ENCODE measurements at regions not wholly inside any gene's neighbourhood (a gene's known extent, or its start where the extent isn't known, plus 50 kb on each side); places are given as distances from the start of the nearest gene placed in this dataset.
"Not testable (repeated sequence)": the region's sequence is repeated elsewhere in the genome, so short reads cannot be mapped to it uniquely, and the experiment has no call there.

- DNase-seq: no peak
Measured at GRCh38 chr1:219020846-219021245, 152.8 kb upstream of the LYPLAL1 start.

GRCh38 chr1:219027146-219027673 lies 146.5 kb upstream of the LYPLAL1 start:
- DNase-seq: no peak

- no peak for DNase-seq
Measured at GRCh38 chr1:219031809-219032208, 141.9 kb upstream of the LYPLAL1 start.

GRCh38 chr1:219038398-219038797 lies 135.3 kb upstream of the LYPLAL1 start:
- no peak for DNase-seq

DNA sequence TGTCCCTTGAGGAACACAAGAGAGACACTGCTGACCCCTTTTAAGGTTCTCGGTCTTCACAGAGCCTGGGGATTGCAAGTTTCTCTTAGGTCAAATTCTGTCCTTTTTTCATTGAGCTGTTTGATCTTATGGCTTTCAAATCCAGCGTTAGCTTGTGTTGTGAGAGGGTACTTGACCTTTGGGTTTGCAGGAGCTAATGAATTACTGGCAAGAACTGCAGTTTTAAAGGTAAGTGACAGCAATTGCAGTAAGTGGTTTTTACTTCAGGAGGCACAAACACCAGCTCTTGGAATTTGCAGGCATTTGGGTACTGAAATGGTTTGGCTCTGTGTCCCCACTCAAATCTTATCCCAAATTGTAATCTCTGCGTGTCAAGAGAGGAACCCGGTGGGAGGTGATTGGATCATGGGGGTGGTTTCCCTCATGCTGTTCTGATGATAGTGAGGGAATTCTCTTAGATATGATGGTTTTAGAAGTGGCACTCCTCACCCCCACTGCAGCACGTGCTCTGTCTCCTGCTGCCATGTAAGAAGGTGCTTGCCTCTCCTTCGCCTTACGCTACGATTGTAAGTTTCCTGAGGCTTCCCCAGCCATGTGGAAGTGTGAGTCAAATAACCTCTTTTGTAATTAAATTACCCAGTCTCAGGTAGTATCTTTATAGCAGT lies 134.5 kb upstream of the LYPLAL1 start:
- DNase-seq: no peak

DNA sequence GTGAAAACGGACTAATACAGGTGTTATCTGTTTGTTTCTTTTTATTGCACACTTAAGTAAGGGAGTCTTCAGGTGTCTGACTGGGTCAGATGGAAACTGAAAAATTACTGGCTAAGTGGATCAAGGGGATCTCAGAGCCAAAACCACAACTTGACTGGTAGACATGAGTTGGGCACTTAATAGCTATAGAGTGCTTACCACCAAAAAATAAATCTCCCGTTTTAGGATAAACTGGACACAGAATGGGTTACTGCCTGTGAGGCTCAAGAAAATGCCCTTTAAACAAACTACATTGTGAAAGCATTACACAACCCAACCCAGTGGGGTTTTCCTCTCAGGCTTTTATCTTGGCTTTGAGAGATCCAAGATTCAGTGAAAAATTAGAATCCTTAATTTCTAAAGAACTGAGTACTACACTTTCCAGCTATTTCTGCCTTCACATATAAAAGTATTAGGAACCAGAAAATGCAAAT lies 134.0 kb upstream of the LYPLAL1 start:
- DNase-seq: no peak

GRCh38 chr1:219040291-219040690 lies 133.4 kb upstream of the LYPLAL1 start:
- no peak for DNase-seq

- no peak for DNase-seq
Measured at GRCh38 chr1:219041141-219041540, 132.5 kb upstream of the LYPLAL1 start.

- DNase-seq: no peak
Measured at GRCh38 chr1:219041818-219042217, 131.9 kb upstream of the LYPLAL1 start.

DNA sequence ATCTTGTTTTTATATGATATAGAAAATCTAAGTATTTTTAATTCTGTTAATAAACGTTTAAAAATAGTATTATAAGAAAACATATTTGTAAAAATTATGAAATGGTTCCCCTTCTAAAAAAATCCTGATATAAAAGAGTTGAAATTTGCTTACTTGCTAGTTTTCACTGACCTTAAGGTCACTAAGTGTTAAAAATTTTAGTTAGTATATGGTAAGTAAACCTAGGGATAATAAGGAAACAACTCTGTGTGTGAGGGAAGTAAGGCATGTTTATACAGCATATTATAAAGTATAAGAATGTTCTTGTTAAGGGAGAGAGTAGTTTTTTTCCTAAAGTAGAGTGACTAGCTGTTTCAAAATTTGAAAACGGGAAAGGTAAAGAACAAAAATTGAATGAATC lies 130.9 kb upstream of the LYPLAL1 start:
- DNase-seq: no peak

DNA sequence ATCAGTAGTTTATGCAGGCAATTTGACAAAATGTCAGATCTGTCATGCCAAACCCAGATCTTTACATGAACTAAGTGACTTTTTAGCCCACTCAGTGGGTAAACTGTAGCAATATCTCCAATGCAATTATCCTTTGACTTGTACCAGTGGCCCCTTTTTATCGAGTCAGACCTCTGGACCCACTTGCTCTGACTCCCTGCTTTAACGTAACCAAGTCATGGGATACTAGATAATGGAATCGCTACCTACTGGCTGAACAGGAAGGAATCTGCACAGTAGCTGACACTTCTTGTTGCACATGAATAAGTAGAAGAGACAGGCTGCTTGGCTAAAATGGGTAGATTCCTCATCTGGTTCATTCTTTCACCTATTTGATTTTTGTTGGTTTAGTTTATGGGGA lies 128.4 kb upstream of the LYPLAL1 start:
- no peak for DNase-seq

DNA sequence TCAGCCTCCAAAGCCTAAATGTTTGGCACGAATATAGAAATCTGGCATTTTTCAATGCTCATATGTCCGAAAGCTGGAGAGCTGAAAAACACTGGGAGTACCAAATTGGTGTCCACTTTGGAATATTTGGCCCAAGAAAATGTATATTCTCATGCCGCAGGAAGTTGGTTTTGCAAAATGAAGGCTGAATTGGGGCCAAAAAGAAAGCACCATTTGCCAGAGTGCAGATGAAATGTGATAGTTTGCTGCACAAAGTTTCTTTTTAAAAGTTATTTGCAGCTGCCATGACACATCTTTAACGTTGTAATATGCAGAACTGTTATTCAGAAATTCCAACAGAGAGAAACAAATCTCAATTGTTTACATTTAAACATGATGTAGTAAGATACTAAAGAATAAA lies 124.2 kb upstream of the LYPLAL1 start:
- DNase-seq: no peak

DNA sequence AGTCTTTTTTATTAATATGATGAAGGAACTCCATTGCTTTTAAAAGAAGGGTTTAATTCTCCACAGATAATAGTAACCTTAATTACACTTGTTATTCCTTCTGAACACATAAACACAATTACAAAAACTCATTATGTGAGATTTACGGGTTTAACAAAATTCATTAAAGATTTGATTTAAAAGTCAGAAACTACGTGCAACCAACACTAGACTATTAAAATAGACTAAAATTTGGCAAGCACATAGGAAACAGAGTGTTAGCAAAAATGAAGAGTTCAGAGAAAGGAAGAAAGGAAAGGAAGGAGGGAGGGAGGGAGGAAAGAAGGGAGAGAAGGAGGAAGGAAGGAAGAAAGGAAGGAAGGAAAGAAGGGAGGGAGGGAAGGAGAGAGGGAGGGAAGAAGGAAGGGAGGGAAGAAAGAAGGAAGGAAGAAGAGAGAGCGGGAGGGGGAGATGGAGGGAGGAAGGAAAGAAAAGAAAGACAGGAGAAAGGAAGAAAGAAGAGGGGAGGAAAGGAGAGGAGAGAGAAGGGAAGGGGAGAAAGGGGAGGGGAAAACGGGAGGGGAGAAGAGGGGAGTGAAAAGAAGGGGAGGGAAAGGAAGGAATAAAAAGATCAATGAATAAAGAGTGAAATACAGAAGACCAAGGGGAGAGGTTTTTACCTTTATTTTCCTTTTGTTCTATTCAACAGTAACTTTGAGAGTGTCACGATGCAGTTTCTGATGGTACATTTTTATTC lies 123.4 kb upstream of the LYPLAL1 start:
- DNase-seq: no peak

- no peak for DNase-seq
Measured at GRCh38 chr1:219050822-219051125, 122.9 kb upstream of the LYPLAL1 start.

GRCh38 chr1:219051547-219051946 lies 122.1 kb upstream of the LYPLAL1 start:
- DNase-seq: no peak

DNA sequence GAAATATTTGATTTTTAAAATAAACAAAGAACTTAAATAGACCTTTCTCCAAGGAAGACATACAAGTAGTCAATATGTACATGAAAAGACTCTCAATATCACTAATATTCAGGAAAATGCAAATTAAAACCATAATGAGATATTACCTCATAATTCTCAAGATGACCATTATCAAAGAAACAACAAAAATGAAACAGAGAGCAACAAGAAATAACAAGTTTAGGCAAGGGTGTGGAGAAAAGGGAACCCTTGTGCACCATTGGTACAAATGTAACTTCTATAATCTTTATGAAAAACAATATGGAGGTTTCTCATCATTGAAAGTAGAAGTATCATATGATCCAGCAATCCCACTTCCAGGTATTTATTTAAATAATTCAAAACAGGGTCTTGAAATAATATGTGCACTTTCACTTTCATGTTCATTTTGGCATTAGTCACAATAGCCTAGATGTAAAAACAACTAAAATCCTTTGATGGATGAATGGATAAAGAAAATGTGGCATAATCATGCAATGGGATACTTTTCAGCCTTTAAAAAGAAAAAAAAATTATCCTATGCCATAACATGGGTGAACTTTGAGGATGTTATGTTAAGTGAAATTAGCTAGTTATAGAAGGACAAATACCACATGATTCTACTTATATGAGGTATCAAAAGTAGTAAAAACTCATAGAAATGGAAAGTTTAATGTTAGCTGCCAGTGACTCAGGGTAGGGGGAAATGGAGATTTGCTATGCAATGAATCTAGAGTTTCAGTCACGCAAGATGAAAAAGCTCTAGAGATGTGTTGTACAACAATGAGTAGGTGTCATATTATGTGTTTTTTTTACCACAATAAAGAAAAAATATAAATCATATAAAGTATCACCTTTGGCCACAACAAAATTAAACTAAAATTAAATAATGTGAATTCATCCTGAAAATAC lies 114.5 kb upstream of the LYPLAL1 start:
- no peak for DNase-seq

- DNase-seq: no peak
Measured at GRCh38 chr1:219060798-219061197, 112.9 kb upstream of the LYPLAL1 start.

DNA sequence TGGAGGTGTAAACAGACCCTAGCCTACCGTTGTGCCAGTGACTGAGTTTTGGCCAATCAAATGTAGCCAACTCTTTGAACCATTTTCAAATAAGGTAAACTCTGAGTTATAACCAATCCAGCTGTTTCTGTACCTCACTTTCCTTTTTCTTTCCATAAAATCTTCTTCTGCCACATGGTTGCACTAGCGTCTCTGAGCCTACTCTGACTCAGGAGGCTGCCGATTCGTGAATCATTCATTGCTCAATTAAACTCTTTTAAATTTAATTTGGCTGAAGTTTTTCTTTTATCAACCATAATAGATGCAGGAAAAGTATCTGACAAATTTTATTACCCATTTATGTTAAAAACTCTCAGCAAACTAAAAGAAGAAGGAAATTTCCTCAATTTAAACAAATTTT lies 111.5 kb upstream of the LYPLAL1 start:
- no peak for DNase-seq

DNA sequence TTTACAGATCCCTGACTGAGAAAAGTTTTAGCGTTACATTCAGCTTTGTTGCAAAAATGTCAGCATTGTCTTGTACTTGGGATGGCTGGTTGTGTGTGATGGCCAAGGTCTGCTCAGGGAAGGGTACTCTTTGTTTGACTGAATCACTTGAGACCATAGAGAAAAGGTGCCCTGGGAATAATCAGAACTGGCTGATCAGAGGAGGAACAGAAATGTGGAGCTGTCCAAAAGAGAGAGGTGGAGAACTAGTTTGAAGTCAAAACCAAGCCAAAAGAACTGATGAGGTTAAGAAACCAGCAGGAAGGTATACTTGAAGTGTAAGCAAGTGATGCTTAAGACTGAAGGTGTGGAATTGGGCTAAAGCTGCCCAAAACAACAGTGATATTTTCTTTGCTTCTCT lies 107.6 kb upstream of the LYPLAL1 start:
- no peak for DNase-seq

DNA sequence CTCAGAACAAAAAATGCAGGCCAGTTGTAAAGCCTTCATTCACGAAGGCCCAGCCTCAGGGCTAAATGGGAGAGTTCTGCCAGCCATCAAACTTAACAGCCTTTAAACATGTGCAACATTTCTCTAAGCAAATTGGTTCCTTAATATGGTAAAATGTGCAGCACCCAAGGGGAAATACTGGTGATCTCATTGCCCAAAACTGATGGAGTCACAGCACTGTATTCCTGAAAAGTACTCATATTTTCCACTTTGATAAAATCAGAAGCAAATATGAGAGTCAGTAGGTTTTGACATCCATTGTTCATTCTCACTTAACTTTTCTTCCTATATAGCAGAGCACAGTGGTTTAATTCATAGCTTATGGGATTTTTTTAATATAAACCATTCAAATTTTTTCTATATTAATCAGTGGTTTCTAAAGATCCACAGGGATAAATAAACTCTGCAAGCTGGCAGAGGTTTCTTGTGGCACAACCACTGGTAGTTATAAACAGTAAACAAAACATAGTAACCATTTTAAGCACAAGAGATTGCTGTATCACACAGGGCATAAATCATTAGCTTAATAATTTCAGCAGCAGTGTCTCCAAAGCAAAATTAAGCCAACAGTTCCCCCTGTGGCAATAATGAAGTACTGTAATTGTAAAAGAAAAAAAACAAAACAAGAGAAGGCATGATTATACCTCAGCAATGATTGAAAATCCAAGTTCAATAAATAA lies 106.9 kb upstream of the LYPLAL1 start:
- no peak for DNase-seq

DNA sequence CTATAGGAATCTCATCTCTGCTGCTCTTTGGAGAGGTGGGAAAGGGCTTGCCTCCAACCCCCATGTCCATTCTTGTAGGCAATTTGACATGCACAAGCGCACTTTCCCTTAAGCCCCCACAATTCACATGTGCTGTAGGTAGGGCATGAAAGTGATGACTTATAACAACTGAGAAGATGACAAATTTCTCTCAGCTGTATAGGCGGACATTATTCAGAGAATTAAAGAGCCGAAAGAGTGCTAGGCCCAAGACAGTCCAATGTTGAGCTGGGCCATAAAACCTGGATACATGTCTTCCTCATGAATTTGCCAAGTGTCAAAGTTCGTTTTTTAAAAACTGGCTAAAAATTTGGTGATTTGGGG lies 106.3 kb upstream of the LYPLAL1 start:
- no peak for DNase-seq

- not testable (repeated sequence) for DNase-seq
Measured at GRCh38 chr1:219070395-219070794, 103.3 kb upstream of the LYPLAL1 start.

DNA sequence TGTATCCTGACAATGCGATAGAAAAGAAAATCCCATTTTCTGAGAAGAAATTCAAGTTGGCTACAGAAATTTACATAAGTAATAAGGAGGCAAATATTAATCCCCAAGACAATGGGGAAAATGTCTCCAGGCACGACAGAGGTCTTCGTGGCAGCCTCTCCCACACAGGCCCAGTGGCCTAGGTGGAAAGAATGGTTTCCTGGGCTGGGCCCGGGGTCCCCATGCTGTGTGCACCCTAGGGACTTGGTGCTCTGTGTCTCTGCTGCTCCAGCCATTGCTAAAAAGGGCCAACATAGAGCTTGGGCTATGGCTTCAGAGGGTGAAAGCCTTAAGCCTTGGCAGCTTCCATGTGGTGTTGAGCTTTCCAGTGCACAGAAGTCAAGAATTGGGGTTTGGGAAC lies 102.5 kb upstream of the LYPLAL1 start:
- DNase-seq: no peak
